ENCODE measurements at regions not wholly inside any gene's neighbourhood (a gene's known extent, or its start where the extent isn't known, plus 50 kb on each side); places are given as distances from the start of the nearest gene placed in this dataset.

- no peaks in the 10 kb centered on the region for H3K36me3 ChIP-seq (ENCODE audit: insufficient read depth, low read length)
- H3K27me3 ChIP-seq (ENCODE audit: insufficient read depth, low read length, poor library complexity) = peaks cover 57% of the 10 kb centered on the region
- no peak overlapping the region for H3K9ac ChIP-seq (ENCODE audit: low read depth, low read length)
- H3K9me3 ChIP-seq (ENCODE audit: insufficient read depth, low read length, severe bottlenecking) = no peaks in the 10 kb centered on the region
- H3K4me3 ChIP-seq (ENCODE audit: low read depth in 1 of 2, low read length in 2 of 2) = no peak overlapping the region
- H3K4me1 ChIP-seq (ENCODE audit: insufficient read depth, low read length) = 0 out of 2 replicates have a peak, but pooled peaks cover under 1% of the 10 kb centered on the region
- ATAC-seq (ENCODE audit: insufficient read depth, low read depth) (no peak), DNase-seq (no peak)
- no peak overlapping the region for H2AFZ ChIP-seq (ENCODE audit: low read depth, low read length)
- no peak overlapping the region for H3K4me2 ChIP-seq (ENCODE audit: insufficient read depth, low read length)
- H3K27ac ChIP-seq (ENCODE audit: low read length) = no peak overlapping the region
- no peaks in the 10 kb centered on the region for H4K20me1 ChIP-seq (ENCODE audit: insufficient read depth, low read length)
- TF ChIP-seq EZH2 (IDR thresholded peaks at IDR 0.05; ENCODE audit: borderline replicate concordance, low read depth, low read length, severe bottlenecking) (no peak), CTCF (IDR thresholded peaks at IDR 0.05; ENCODE audit: borderline replicate concordance, extremely low read depth, low read length, poor library complexity, severe bottlenecking) (no peak)
- no peaks in the 10 kb centered on the region for H3K79me2 ChIP-seq (ENCODE audit: insufficient read depth, low read length)
Measured at GRCh38 chr3:193992425-193993037, 143.4 kb upstream of the HES1 start.

- DNase-seq (no peak), ATAC-seq (ENCODE audit: insufficient read depth, low read depth) (no peak)
- H3K79me2 ChIP-seq (ENCODE audit: insufficient read depth, low read length) = no peaks in the 10 kb centered on the region
- H3K4me1 ChIP-seq (ENCODE audit: insufficient read depth, low read length) = peaks cover 9% of the 10 kb centered on the region
- H3K4me2 ChIP-seq (ENCODE audit: insufficient read depth, low read length) = no peak overlapping the region
- H2AFZ ChIP-seq (ENCODE audit: low read depth, low read length) = no peak overlapping the region
- H3K27me3 ChIP-seq (ENCODE audit: insufficient read depth, low read length, poor library complexity) = peaks cover 36% of the 10 kb centered on the region
- no peaks in the 10 kb centered on the region for H4K20me1 ChIP-seq (ENCODE audit: insufficient read depth, low read length)
- H3K9me3 ChIP-seq (ENCODE audit: insufficient read depth, low read length, severe bottlenecking) = no peaks in the 10 kb centered on the region
- H3K9ac ChIP-seq (ENCODE audit: low read depth, low read length) = no peak overlapping the region
- no peak overlapping the region for H3K4me3 ChIP-seq (ENCODE audit: low read depth in 1 of 2, low read length in 2 of 2)
- no peak overlapping the region for H3K27ac ChIP-seq (ENCODE audit: low read length)
- no peaks in the 10 kb centered on the region for H3K36me3 ChIP-seq (ENCODE audit: insufficient read depth, low read length)
- TF ChIP-seq CTCF (IDR thresholded peaks at IDR 0.05; ENCODE audit: borderline replicate concordance, extremely low read depth, low read length, poor library complexity, severe bottlenecking) = no peak
Measured at GRCh38 chr3:193996221-193996620, 139.7 kb upstream of the HES1 start.

GRCh38 chr3:193996641-193997089 lies 139.3 kb upstream of the HES1 start:
- peaks cover 9% of the 10 kb centered on the region for H3K4me1 ChIP-seq (ENCODE audit: insufficient read depth, low read length)
- H3K4me3 ChIP-seq (ENCODE audit: low read depth in 1 of 2, low read length in 2 of 2) = no peak overlapping the region
- no peaks in the 10 kb centered on the region for H3K9me3 ChIP-seq (ENCODE audit: insufficient read depth, low read length, severe bottlenecking)
- DNase-seq (no peak), ATAC-seq (ENCODE audit: insufficient read depth, low read depth) (no peak)
- no peak overlapping the region for H3K27ac ChIP-seq (ENCODE audit: low read length)
- no peaks in the 10 kb centered on the region for H3K36me3 ChIP-seq (ENCODE audit: insufficient read depth, low read length)
- no peak for TF ChIP-seq EZH2 (IDR thresholded peaks at IDR 0.05; ENCODE audit: borderline replicate concordance, low read depth, low read length, severe bottlenecking)
- no peak for TF ChIP-seq CTCF (IDR thresholded peaks at IDR 0.05; ENCODE audit: borderline replicate concordance, extremely low read depth, low read length, poor library complexity, severe bottlenecking)
- no peaks in the 10 kb centered on the region for H3K79me2 ChIP-seq (ENCODE audit: insufficient read depth, low read length)
- no peak overlapping the region for H3K4me2 ChIP-seq (ENCODE audit: insufficient read depth, low read length)
- no peaks in the 10 kb centered on the region for H4K20me1 ChIP-seq (ENCODE audit: insufficient read depth, low read length)
- no peak overlapping the region for H3K9ac ChIP-seq (ENCODE audit: low read depth, low read length)
- peaks cover 36% of the 10 kb centered on the region for H3K27me3 ChIP-seq (ENCODE audit: insufficient read depth, low read length, poor library complexity)
- no peak overlapping the region for H2AFZ ChIP-seq (ENCODE audit: low read depth, low read length)
